NT2/D1 (cell line): ENCODE measurements at regions not wholly inside any gene's neighbourhood (a gene's known extent, or its start where the extent isn't known, plus 50 kb on each side); places are given as distances from the start of the nearest gene placed in this dataset.

Experiments
- YY1 ChIP-seq: IDR thresholded peaks from 2 replicates; pipeline ENCODE4 v1.6.1; 2011; ENCODE audit not compliant: insufficient read length, insufficient read depth
- ZNF274 ChIP-seq: IDR thresholded peaks from 2 replicates; pipeline ENCODE4 v1.6.1; 2011; ENCODE audit warnings: mild to moderate bottlenecking, low read depth, low read length

GRCh38 chr1:224542783-224543440 is 73.2 kb upstream of the CNIH3 start:
- TF ChIP-seq ZNF274 (no peak), YY1 (no peak)
